IPS-11a (cell line): ENCODE measurements at regions not wholly inside any gene's neighbourhood (a gene's known extent, or its start where the extent isn't known, plus 50 kb on each side); places are given as distances from the start of the nearest gene placed in this dataset.

ENCODE experiments used
- H3K4me3 ChIP-seq: one replicate; pipeline ENCODE4 v1.5.1; 2013; ENCODE audit warnings: low read depth, low read length, control low read depth

DNA sequence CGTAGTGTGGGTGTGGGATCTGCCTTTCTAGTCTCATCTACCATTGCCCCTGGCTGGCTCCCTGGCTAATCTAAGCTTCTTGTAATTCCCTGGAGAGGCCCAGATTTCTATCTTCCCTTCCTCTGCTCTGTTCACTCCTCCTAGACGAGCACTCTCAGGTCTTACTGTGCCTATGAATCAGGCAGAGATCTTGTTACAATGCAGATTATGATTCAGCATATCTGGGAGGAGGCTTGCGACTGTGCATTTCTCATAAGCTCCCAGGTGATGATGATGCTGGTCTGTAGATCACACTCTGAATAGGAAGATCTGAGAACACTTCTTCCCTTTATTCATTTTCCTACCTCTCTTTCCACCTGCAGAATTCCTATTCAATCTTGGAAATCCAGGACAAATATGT lies 200.1 kb downstream of the CBLN1 start:
- no peak overlapping the region for H3K4me3 ChIP-seq

DNA sequence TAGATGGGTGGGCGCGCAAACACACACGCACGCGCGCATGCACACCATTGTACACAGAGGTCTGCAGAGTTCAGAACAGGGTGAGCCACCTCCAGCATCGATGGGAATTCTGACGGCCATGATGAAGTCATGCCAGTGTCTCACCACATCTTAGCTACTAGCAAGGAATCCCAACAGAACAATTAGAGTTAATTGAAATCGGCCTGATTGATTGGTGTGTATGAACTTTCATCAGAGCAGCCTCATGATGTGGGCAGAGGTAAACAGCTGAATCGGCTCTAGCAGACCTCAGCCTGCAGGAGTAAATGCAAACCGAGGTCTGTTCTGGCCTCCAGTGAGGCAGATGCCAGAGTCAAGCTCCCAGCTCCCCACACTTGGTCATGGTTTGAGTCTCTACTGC lies 200.6 kb downstream of the CBLN1 start:
- H3K4me3 ChIP-seq: no peak overlapping the region

DNA sequence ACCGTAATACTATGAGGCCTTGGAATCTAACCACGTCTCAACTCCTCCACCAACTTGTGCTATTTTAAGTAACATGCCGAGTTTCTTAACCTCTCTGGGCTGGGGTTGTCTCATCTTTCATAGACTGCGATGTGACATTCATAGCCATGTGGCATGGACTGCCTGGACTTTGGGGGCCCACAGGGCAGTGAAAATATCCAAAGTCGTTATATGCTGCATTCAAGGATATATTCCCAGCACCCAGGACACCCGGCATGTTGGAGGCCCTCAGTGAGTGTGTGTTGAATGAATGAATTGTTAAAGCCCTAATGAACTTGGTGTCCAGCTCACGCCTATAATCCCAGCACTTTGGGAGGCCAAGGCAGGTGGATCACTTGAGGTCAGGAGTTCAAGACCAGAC lies 203.1 kb downstream of the CBLN1 start:
- H3K4me3 ChIP-seq: no peak overlapping the region

DNA sequence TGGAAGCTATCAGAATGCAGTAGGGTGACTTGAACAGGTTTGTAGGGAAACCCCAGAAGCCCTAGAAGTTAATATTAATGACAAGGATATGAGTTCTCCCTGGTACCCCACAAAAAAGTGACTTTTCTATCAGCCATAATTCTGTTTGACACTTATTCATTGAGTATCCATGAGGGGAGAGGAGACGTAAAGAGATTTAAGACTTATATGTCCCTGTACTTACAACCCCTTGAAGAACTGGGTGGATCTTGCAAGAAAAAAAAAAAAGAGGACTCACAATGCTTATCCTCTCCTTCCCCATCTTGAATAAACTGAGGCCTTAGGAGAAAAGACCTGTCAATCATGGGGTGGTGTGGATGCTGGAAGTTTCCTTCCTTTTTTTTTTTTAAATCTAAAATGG lies 203.5 kb downstream of the CBLN1 start:
- no peak overlapping the region for H3K4me3 ChIP-seq

DNA sequence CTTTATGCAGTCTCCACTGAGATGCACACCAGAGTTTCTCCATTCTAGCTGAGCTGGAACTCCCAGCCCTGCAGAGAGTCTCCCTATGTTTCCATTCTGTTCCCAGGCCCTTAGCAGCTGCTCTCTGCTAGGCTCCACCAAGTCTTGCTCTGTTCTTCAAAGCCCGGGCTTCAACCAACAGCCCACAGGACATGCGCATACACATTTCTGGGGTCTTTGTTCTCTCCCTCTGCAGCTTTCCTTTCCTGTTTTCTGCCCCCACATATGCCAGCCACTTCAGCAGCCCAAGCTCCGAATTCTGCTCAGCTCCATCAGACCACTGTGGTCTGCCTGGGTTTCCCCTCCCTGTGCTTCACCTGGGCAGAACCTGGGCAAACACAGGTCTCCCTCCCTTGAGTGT lies 205.9 kb downstream of the CBLN1 start:
- no peak overlapping the region for H3K4me3 ChIP-seq

DNA sequence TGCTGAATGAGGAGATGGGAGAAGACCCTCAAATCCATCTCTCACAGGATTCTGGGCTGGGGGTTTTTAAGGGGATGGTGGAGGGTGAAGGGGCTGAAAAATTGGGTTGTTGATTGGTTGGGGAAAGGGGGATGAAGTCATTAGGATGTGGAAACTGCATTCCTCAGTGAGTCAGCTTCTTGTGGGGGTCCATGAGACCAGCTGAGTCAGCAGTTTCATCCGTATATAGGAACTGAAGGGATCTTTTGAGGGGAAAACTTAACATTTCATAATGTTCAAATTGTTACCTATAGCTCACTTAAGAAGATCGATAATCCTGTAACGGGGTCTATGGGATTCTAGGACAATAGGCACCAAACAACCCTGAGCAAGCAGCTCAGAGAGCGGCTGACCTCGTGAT lies 213.4 kb downstream of the CBLN1 start:
- H3K4me3 ChIP-seq: no peak overlapping the region

DNA sequence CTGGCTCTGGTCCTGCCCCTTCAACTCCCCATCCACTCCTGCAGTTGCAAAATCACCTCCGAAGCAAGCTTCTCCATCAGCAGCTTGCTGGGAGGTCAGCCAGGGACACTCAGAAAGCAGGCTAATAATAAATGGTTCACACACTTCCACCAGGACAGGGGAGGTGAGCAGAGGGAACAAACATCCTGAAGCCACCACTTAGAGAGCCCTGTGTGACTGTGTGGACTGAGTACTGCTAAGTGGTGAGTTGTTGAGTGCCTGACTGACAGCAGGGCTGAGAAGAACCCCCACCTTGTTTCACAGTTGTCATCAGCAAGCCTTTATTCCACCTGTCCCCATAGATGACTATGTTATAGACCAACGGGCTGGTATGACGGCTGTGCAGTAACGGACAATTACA lies 213.9 kb downstream of the CBLN1 start:
- H3K4me3 ChIP-seq: no peak overlapping the region

DNA sequence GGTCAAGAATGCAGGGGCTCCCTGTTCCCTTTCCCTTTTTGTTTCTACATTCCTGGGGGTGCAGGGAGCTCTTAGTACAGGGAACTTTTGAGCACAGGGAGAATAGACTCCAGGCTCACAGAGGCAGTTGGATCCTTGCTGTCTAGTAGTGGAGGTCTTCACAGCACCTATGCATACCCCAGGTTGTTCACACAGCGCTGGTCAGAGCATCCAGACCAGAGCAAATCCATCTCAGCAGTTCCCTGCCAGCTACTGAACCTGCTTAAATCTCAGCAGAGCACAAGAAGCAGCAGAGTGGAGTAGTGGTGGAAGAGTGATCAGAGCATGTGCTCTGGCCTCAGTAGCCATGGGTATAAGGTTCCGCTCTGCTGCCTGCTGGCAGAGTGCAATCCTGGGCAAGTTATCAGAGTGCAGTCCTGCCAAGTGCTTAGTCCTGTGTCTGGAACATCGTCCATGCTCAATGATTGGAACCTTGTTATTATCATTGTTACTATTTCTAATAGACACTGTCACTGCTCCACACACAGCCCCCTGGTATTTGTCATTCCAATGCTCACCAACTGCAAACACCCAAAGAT lies 220.4 kb downstream of the CBLN1 start:
- no peak overlapping the region for H3K4me3 ChIP-seq

DNA sequence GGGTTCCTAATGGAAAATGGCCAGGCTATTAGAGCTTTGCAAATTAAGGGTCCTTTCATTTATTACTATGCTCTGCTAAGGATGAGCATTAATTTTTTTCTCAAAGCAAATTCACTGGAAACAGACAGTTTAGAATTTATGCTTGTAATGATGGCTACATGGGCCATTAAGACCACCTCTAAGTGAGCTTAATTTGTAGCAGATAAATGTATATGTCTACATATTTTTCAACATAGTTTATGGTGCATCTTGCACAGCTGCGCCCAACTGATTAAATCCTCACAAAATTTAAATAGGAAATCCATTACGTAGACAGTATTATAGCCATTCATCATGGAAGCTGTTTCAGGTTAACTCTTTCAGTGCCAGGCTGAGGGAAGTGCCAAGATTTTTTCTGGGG lies 220.9 kb downstream of the CBLN1 start:
- H3K4me3 ChIP-seq: no peak overlapping the region

DNA sequence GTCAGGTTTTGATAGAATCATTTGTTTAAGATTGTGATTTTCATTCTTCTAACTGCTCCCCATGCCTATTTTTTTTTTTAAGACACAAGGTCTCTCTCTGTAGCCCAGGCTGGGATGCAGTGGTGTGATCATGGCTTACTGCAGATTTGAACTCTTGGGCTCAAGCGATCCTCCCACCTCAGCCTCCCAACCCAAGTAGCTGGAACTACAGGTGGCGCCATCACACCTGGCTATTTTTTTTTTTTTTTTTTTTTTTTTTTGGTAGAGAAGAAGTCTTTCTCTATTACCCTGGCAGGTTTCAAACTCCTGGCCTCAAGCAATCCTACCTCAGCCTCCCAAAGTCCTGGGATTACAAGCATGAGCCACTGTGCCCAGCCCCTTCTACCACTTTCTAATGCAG lies 223.3 kb downstream of the CBLN1 start:
- no peak overlapping the region for H3K4me3 ChIP-seq

DNA sequence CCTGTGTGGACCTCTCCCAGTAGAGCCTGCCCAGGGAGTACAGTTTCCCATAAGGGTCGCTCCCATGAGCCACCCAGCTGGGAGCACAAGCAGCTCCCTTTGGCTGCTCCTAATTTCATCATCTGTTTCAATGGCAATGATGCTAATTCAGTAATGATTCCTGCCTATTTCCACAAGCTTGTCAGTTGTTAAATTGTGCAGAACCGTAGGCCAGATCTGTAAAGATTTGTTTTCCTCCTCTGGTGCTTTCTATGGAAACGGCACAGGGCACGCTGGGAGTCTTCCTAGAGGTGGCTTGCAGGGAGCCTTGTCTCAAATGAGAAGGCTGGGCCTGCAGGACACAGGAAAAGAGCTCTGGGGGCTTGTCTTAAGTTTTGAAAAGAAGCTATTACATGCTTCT lies 223.7 kb downstream of the CBLN1 start:
- no peak overlapping the region for H3K4me3 ChIP-seq

DNA sequence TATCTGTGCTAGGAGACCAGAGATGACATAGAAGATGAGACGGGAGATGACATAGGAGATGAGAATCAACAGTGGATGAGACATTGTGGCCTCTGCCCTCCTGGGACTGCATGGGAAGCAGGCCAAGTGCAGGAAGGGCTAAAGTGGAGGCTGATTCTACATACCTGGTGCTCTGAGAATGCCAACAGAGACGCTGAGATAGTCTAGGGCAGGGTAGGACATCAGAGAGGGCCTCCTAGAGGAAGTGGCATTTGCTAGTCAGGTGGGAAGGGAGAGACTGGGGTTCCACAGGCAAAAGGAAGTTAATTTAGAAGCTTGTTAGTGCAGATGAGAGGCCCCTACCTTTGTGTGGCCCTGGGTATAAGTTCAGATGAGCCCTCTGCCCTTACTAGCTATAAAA lies 224.2 kb downstream of the CBLN1 start:
- no peak overlapping the region for H3K4me3 ChIP-seq

DNA sequence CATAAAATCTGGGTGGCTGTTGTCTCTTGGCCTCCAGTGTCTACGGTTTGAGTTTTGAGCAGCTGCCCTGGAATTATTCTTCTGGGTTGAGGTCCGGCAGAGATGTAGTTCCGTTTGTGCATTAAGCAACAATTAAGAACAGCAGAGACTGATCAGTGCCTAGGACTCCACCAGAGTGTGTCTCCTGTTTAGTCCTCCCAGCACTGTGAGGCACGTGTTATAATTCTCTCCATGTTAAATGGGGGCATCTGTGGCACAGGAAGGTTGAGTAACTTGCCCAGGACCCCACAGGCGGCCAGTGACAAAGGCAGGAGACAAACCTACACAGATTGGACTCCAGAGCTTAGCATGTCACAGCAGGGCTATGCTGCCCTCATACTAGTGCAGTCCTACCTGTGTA lies 225.1 kb downstream of the CBLN1 start:
- H3K4me3 ChIP-seq: no peak overlapping the region

DNA sequence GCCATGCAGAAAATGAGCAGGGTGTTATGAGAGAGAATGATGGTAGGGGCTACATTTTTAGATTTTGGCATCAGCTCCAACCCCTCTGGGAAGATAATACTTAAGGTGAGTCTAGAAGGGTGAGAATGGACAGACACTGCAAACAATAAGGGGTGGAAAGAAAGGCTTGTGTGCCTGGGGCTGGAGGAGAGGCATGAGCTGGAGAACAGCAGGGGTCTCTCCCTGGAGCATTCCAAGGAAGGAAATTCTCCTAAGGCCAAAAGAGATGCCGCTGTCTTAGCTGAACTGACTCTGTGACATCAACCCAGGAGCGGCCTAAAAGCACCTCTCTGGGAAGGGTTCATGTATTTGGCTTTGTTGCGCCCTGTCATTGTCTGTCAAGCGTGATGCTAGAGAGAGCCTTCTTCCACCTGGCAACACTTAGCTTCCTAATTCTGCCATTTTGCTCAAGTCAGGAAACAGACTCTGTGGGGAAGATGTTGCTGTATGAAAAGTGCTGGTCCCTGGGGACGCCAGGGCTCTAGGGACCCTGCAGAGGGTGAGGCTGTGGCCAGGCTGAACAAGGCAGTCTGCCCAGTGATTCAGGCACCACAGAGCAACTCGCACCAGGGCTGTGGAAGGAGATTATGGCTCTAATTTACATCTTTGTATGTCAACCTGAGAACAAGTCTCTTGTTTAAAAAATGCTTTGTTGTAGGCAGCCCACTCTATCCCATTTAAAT lies 225.7 kb downstream of the CBLN1 start:
- H3K4me3 ChIP-seq: no peak overlapping the region

DNA sequence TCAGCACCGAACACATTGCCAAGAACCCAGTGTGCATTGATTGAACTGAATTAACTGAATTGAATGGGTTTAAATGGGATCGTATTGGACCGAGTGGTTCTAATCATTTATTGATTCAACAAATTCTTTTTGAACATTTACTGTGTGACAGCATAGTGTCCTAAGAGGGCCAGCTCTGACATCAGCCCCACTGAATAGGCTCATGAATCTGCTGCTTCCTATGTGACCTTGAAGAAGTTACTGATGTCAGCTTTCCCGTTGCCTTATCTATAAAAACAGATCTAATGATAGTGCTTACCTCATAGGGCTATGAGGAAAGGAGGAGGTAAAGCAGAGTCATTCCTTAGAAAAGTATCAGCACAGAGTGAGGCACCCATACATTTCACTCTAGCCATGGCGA lies 226.3 kb downstream of the CBLN1 start:
- no peak overlapping the region for H3K4me3 ChIP-seq

DNA sequence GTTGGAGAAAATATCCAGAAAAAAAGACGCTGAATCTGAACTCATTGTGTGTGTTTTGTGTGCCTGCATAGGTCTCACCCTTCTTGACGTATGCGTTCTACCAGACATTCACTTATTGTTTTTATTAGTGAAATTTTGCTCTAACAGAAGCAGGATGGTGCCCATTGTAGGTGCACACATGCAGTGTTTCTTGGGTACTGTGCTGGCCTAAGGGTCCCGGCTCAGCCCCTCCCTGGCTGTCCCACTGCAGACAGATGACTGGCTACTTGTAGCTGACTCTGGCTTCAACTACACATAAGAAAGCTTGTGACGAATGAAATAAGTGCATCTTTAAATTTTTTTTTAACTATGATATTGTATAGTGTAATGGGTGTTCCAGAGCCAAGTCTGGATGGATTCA lies 227.0 kb downstream of the CBLN1 start:
- H3K4me3 ChIP-seq: no peak overlapping the region

DNA sequence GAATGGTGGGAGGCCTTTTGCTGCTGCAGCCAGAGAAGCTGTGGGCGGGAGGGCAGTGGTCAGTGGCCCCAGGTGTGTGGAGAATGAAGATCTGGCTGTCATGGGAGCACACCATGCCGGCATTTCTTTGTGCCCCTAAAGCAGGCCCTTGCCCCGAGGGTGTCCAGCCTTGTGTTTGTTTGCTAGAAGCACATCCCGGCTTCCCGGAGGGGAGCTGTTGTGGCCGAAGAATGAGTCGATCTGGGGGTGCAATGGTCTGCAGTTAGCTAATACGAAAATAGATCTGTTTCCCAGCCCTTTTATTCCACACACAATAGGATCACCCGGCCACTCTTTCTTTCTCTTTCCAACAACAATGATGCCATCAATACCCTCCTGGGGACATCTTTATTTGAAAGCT lies 228.8 kb downstream of the CBLN1 start:
- no peak overlapping the region for H3K4me3 ChIP-seq

DNA sequence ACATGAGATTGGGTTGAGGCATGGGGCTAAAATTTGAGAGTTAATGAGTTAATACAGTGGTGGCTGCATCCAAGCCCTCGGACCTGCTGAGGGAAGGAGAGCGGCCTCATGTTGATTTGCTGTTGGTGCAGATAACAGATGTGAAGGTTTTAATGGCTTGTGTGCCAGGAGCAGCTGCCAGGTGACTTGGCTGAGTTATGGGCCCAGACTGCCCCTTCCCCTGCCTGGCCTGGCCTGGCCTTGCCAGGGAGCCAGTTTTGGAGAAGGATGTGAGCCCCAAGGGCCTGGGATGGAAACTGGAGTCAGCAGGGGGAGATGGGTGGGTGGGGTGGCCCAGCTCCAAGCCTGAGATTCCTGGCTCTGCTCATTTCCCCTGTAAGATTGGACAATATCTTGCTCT lies 230.1 kb downstream of the CBLN1 start:
- no peak overlapping the region for H3K4me3 ChIP-seq

DNA sequence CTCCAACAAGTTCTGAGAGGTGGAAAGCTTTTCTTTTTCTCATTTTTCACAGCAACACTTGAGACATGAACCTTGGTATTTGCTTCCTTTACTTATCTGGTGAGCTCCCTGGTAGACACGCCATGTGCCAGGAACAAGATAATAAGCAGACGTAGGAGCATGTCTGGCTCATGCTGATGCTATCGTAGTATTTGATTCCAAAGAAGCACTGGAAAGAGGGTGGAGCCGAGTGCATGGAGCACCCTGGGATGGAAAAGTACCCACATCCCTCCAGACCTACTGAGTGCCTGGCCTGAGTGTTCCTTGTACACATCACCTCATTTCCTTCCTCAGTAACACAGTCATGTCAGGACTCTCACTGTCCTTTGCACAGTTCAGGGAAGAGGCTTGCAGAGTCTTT lies 231.0 kb downstream of the CBLN1 start:
- H3K4me3 ChIP-seq: no peak overlapping the region

DNA sequence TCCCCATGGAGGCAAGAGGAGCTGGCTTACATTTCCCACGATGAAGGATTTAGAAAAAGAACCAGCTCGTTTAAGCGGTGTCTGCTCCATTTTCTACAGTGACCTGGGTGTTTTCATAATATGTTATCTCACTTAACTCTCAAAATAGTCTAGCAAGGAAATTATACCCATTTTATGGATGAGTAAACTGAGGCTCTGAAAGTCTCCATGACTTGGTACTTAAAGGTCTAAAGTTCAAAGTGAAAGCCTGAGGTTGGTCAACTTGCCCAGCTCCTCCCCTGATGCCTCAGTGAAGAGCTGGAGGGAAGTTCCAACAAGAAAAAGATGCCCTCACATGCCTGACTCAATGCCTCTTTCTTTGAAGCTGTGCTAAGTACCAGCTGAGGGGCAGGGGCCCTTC lies 232.0 kb downstream of the CBLN1 start:
- H3K4me3 ChIP-seq: no peak overlapping the region

DNA sequence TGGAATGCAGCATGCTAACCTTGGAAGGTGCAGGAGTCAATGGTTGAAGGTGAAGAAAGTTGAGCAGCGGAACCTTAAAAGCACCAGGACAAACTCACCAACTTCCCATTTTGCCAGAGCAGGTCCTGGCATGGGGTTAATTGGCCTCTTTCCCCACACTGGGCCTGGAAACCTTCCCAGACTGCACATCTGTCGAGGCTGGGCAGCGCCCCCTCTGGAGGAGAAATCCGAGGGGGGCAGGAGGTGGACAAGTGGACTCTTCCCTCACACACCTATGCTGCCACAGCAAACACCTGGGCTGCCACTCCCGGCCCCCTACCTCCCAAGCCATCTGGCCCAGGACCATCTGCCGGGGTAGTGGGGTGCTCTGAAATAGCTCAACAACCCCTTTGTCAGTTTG lies 232.4 kb downstream of the CBLN1 start:
- no peak overlapping the region for H3K4me3 ChIP-seq

DNA sequence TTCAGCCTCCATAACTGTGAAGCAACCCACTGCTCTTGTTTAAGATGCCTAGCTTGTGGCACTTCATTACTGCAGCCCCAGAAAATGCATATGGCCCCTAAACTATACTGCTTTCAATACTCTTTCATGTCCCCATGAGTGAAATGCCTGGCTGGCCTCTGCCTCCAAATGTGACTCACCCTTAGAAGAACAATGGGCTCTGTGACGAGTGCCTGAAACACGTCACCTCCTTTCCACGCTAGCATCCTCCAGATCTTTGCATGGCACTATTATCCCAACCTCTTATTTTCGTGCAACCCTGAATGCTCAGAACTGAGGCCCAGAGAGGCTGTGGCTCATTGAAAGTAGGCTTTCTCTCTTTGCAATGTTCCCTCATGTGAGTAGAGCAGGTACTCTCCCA lies 233.1 kb downstream of the CBLN1 start:
- H3K4me3 ChIP-seq: no peak overlapping the region

DNA sequence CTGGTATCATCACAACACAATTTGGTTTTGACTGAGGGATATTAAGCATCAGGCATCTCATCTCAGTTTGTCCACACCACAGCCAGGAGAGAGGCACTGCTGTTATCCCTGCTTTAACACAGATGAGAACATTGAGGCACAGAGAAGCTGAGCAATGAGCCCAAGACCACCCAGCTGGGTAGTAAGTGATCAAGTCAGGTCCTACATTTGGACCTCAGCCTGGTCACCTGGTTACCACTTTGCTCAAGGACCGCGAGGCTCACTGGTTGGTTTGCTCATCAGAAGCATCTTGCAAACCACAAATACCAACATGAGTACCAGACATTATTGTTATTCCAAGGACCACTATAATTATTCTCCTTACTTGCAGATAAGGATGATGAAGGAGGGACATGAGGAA lies 245.5 kb downstream of the CBLN1 start:
- no peak overlapping the region for H3K4me3 ChIP-seq
